ENCODE measurements at regions not wholly inside any gene's neighbourhood (a gene's known extent, or its start where the extent isn't known, plus 50 kb on each side); places are given as distances from the start of the nearest gene placed in this dataset.

DNA sequence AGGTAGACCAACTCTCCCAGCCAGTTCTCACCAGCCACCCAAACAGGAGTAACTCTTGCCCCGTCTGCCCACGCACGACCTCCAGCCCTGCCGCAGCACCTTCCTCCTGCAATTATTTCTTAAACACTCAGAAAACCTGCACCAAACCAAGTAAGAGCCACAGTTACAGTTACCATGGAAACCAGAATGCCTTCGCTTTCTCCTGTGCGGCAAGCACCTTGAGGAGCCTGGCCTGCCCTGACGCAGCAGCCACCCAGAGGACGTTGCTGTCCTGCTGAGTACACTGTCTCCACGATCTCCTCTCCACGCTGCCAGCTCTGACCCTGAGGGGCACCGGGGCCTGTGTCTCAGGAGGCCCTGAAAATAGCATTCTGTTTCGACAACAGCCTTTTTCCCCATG, 94.3 kb upstream of the SMIM21 start:
- Histone ChIP-seq H2AFZ (ENCODE audit: low read length) (no peak overlapping the region), H3K36me3 (ENCODE audit: insufficient read depth, low read length) (no peaks in the 10 kb centered on the region), H3K9me3 (ENCODE audit: low read length) (no peaks in the 10 kb centered on the region), H3K4me3 (ENCODE audit: low read depth, low read length, poor library complexity, severe bottlenecking) (no peak overlapping the region), H3K79me2 (ENCODE audit: insufficient read depth, low read depth, low read length) (no peaks in the 10 kb centered on the region), H4K20me1 (ENCODE audit: insufficient read depth, low read length) (no peaks in the 10 kb centered on the region), H3K9me2 (ENCODE audit: insufficient read depth, low read length) (no peaks in the 10 kb centered on the region), H3K4me2 (ENCODE audit: low read length) (no peak overlapping the region), H3K27ac (ENCODE audit: low read depth, low read length, poor library complexity, severe bottlenecking) (no peak overlapping the region), H3K4me1 (ENCODE audit: insufficient read depth, low read length, poor library complexity, severe bottlenecking) (no peaks in the 10 kb centered on the region)
- no peak for TF ChIP-seq EZH2phosphoT487 (IDR thresholded peaks at IDR 0.05; ENCODE audit: borderline replicate concordance, low read depth, low read length)
- TF ChIP-seq, protein P1, sequence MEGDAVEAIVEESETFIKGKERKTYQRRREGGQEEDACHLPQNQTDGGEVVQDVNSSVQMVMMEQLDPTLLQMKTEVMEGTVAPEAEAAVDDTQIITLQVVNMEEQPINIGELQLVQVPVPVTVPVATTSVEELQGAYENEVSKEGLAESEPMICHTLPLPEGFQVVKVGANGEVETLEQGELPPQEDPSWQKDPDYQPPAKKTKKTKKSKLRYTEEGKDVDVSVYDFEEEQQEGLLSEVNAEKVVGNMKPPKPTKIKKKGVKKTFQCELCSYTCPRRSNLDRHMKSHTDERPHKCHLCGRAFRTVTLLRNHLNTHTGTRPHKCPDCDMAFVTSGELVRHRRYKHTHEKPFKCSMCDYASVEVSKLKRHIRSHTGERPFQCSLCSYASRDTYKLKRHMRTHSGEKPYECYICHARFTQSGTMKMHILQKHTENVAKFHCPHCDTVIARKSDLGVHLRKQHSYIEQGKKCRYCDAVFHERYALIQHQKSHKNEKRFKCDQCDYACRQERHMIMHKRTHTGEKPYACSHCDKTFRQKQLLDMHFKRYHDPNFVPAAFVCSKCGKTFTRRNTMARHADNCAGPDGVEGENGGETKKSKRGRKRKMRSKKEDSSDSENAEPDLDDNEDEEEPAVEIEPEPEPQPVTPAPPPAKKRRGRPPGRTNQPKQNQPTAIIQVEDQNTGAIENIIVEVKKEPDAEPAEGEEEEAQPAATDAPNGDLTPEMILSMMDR (conservative IDR thresholded peaks at IDR 0.05; ENCODE audit: low read length), result no peak
- intact Hi-C loops (cut with micrococcal nuclease; ENCODE audit: unreplicated experiment), result no loop called here
- DNase-seq (ENCODE audit: low spot score), result no peak
- BruUV-seq (replicated peaks), result no TSS peak
- ChIA-PET POLR2A (no interaction called here), CTCF (ENCODE audit: unreplicated experiment) (no interaction called here)

DNA sequence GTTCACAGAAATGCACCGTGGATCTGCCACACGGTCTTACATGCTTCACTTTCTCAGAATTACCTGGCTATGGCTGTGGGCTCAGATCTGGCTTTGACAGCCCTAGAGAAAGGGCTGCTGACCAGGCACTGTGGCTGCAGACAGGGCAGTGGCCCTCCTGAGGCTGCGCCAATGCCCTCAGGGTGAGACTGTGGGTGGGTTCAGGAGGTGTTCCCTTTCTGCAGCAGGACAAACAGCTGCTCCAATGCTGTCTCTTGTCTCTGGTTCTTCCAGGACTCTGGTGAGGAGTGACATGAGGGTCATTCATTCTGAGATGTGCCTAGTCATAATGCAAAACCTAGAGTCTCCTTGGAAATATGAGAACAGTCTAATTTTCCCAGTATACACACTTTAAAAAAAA, 90.5 kb upstream of the SMIM21 start:
- TF ChIP-seq, protein P1 (conservative IDR thresholded peaks at IDR 0.05; ENCODE audit: low read length), result no peak
- no peak for TF ChIP-seq EZH2phosphoT487 (IDR thresholded peaks at IDR 0.05; ENCODE audit: borderline replicate concordance, low read depth, low read length)
- intact Hi-C loops (cut with micrococcal nuclease; ENCODE audit: unreplicated experiment), result no loop called here
- H3K27ac ChIP-seq (ENCODE audit: low read depth, low read length, poor library complexity, severe bottlenecking), result no peak overlapping the region
- ChIA-PET POLR2A (no interaction called here), CTCF (ENCODE audit: unreplicated experiment) (no interaction called here)
- H3K79me2 ChIP-seq (ENCODE audit: insufficient read depth, low read depth, low read length), result no peaks in the 10 kb centered on the region
- H3K9me2 ChIP-seq (ENCODE audit: insufficient read depth, low read length), result no peaks in the 10 kb centered on the region
- H3K9me3 ChIP-seq (ENCODE audit: low read length), result no peaks in the 10 kb centered on the region
- DNase-seq (ENCODE audit: low spot score), result no peak
- H3K4me3 ChIP-seq (ENCODE audit: low read depth, low read length, poor library complexity, severe bottlenecking), result no peak overlapping the region
- H3K4me2 ChIP-seq (ENCODE audit: low read length), result no peak overlapping the region
- H4K20me1 ChIP-seq (ENCODE audit: insufficient read depth, low read length), result no peaks in the 10 kb centered on the region
- no peaks in the 10 kb centered on the region for H3K4me1 ChIP-seq (ENCODE audit: insufficient read depth, low read length, poor library complexity, severe bottlenecking)
- H3K36me3 ChIP-seq (ENCODE audit: insufficient read depth, low read length), result no peaks in the 10 kb centered on the region
- no TSS peak for BruUV-seq (replicated peaks)
- no peak overlapping the region for H2AFZ ChIP-seq (ENCODE audit: low read length)

DNA sequence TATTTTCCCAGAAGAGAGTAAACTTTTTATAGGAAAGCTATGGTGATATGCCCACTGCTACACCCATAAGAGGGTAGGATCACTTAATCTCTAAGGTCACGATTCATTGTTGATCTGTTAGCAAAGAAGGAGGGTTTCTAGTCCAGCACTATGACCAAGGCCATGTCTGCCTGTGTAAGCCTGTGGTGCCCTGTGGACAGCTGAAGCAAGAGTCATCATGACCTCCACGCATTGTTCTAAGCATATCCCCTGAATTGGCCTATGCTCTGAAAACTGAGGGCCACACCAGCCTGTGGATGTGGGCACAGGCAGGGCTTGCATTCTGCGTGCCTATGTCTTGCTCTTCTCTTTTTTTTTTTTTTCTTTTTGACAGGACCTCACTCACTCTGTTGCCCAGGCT, 89.8 kb upstream of the SMIM21 start:
- Histone ChIP-seq H3K9me3 (ENCODE audit: low read length) (no peaks in the 10 kb centered on the region), H3K36me3 (ENCODE audit: insufficient read depth, low read length) (no peaks in the 10 kb centered on the region), H4K20me1 (ENCODE audit: insufficient read depth, low read length) (no peaks in the 10 kb centered on the region), H3K27ac (ENCODE audit: low read depth, low read length, poor library complexity, severe bottlenecking) (no peak overlapping the region), H3K9me2 (ENCODE audit: insufficient read depth, low read length) (no peaks in the 10 kb centered on the region), H3K4me2 (ENCODE audit: low read length) (no peak overlapping the region), H3K4me1 (ENCODE audit: insufficient read depth, low read length, poor library complexity, severe bottlenecking) (no peaks in the 10 kb centered on the region), H3K79me2 (ENCODE audit: insufficient read depth, low read depth, low read length) (no peaks in the 10 kb centered on the region), H2AFZ (ENCODE audit: low read length) (no peak overlapping the region), H3K4me3 (ENCODE audit: low read depth, low read length, poor library complexity, severe bottlenecking) (no peak overlapping the region)
- intact Hi-C loops (cut with micrococcal nuclease; ENCODE audit: unreplicated experiment), result no loop called here
- BruUV-seq (replicated peaks), result no TSS peak
- TF ChIP-seq, protein P1 (conservative IDR thresholded peaks at IDR 0.05; ENCODE audit: low read length), result no peak
- TF ChIP-seq EZH2phosphoT487 (IDR thresholded peaks at IDR 0.05; ENCODE audit: borderline replicate concordance, low read depth, low read length), result no peak
- ChIA-PET POLR2A (no interaction called here), CTCF (ENCODE audit: unreplicated experiment) (no interaction called here)
- no peak for DNase-seq (ENCODE audit: low spot score)
